Fibroblast of pulmonary artery (primary cell): ENCODE measurements at regions not wholly inside any gene's neighbourhood (a gene's known extent, or its start where the extent isn't known, plus 50 kb on each side); places are given as distances from the start of the nearest gene placed in this dataset.
"Not testable (repeated sequence)": the region's sequence is repeated elsewhere in the genome, so short reads cannot be mapped to it uniquely, and the experiment has no call there.

ENCODE experiments used
- DNase-seq: peaks from one replicate; pipeline ENCODE4 v3.0.0-alpha.2; 2010; ENCODE audit warnings: low read depth
- H3K4me3 ChIP-seq: replicated peaks from 2 replicates; pipeline ENCODE4 v1.5.1; 2011; ENCODE audit warnings: low read depth, mild to moderate bottlenecking, control low read depth, low read length, moderate library complexity
- TF ChIP-seq, protein P1 (sequence below): IDR thresholded peaks from 2 replicates; pipeline ENCODE4 v1.5.1; 2011; ENCODE audit warnings: mild to moderate bottlenecking, control low read depth, low read length, inconsistent platforms; ENCODE audit errors: missing control alignments

DNA sequence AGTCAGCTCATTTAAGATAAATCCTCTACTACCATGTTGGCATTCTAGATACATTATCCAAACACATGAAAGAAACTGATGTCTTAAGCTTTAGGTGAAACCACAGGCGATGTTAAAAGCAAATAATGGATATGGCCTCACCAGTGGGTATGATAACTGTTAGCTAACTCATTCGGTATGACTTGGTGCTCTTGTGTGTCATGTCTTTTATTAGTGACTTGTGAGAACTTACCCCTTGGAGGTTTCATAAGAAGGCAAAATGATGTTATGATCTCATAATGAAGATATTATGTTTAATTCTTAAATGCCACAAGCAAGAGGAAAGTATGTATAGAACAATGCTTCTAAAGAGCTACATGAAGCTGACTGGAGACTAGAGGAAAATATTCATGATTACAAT, 1227.0 kb downstream of the EFNA5 start:
- H3K4me3 ChIP-seq = no peak overlapping the region
- no peak for DNase-seq
- TF ChIP-seq, protein P1, sequence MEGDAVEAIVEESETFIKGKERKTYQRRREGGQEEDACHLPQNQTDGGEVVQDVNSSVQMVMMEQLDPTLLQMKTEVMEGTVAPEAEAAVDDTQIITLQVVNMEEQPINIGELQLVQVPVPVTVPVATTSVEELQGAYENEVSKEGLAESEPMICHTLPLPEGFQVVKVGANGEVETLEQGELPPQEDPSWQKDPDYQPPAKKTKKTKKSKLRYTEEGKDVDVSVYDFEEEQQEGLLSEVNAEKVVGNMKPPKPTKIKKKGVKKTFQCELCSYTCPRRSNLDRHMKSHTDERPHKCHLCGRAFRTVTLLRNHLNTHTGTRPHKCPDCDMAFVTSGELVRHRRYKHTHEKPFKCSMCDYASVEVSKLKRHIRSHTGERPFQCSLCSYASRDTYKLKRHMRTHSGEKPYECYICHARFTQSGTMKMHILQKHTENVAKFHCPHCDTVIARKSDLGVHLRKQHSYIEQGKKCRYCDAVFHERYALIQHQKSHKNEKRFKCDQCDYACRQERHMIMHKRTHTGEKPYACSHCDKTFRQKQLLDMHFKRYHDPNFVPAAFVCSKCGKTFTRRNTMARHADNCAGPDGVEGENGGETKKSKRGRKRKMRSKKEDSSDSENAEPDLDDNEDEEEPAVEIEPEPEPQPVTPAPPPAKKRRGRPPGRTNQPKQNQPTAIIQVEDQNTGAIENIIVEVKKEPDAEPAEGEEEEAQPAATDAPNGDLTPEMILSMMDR = no peak

DNA sequence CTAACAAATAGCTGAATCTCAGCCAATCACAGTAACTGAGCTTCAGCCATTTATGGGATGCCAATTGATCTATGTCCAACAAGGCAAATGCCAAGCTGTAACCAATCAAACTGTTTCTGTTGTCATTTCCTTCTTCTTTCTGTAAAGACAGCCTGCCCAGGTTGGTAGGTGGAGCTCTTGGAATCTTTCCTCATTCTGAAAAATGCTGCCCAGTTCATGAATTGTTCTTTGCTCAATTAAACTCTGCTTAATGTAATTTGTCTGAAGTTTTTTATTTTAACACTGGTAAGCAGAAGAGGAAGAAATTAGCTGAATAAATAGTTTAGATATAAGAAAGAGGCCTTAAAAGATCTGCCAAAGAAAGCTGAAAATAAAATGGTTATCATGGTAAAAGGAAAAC, 1235.6 kb downstream of the EFNA5 start:
- TF ChIP-seq, protein P1 = no peak
- no peak for DNase-seq
- H3K4me3 ChIP-seq = no peak overlapping the region

DNA sequence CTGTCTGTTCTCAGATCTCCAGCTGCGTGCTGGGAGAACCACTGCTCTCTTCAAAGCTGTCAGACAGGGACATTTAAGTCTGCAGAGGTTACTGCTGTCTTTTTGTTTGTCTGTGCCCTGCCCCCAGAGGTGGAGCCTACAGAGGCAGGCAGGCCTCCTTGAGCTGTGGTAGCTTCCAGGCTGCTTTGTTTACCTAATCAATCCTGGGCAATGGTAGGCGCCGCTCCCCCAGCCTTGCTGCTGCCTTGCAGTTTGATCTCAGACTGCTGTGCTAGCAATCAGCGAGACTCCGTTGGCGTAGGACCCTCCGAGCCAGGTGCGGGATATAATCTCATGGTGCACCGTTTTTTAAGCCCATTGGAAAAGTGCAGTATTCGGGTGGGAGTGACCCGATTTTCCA, 1240.0 kb downstream of the EFNA5 start:
- DNase-seq, H3K4me3 ChIP-seq: not testable (repeated sequence)

DNA sequence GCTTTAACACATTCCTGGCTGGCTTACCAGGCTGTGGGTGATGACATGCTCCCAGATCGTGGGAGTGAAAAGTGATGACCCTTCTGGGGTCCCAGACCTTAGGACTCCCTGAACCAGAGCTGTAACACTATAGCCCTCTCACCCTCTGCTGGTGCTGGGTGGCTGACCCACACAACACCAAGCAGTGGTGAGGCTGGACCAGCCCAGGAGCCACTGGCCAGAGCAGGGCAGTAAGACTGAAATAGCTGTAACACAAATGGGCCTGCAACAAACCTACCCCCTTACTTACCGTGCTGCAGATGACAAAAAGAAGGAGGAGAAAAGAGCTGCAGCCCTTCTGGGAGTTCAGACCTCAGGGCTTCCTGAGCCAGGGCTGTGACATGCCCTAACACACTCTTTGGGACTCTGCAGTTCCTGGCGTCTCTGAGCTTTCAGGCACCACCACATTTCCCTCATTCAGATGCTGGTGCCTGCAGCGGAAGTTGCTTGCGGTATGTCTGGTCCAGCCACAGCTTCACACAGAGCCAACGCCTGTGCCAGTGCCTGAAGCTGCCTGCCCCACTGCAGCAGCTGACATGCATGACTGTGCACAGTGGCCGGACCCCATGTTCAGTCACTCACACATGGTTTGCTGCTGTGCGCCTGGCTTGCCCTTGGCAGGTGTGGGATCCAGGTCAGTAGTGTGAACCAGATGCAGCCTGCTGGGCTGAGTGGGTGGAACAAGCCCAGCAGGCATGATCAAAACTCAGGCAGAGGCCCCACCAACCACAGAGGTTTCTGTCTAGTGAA, 1247.4 kb downstream of the EFNA5 start:
- no peak for DNase-seq
- TF ChIP-seq, protein P1 = no peak
- no peak overlapping the region for H3K4me3 ChIP-seq

DNA sequence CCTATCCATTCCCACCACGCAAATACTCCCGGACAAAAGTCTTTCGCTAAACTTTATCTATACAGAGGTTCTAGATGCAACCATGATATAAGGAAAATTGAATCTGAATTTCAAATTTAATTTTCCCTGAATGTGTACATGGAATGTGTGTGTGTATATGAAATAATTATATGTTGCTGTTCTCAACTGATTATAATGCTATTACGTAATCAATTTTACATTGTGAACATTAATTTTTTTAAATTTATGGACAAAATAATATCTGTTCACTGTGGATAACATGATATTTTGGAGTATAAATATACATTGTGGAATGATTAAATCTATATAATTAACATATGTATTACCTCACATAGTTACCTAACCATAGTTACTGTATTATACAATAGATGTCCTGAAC, 1250.6 kb downstream of the EFNA5 start:
- TF ChIP-seq, protein P1 = no peak
- H3K4me3 ChIP-seq = no peak overlapping the region
- DNase-seq = no peak

DNA sequence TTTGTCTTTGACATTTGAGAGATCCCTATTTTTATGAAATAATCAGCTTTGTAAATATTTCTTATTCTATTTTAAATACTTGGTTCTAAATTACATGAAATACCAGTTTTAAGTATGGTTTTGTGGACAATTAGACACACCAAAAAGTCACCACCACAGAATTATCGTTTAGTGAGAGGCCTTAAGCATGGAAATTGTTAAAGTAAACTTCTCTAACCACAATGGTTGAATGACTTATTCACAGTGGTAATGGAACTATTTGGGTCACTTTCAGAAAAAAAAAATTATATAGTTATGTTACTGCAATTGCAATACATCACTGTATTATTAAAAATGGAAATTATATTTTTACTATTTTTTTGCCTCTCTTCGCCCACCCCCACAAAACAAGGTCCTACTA, 1252.5 kb downstream of the EFNA5 start:
- TF ChIP-seq, protein P1 = no peak
- no peak for DNase-seq
- H3K4me3 ChIP-seq = no peak overlapping the region

DNA sequence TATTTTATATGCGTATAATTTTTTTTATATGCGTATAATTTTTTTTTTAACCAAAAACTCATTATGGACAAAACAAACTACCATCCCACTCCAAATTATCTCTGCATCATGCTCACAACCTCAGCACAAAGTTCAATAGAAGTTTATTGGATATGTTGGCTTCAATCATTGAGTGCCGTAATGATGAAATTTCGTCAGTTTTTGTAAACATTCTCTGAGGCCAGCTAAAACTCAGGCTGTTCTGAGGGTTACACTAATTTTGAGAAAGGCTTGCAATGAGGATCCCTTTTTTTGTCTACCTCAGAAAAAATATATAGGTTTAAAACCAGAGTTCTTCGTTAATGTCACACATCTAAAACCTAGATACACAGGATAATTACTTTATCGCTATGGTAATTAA, 1253.2 kb downstream of the EFNA5 start:
- TF ChIP-seq, protein P1 = no peak
- H3K4me3 ChIP-seq = no peak overlapping the region
- no peak for DNase-seq
